Stomach (tissue), 8 donors: ENCODE measurements at regions not wholly inside any gene's neighbourhood (a gene's known extent, or its start where the extent isn't known, plus 50 kb on each side); places are given as distances from the start of the nearest gene placed in this dataset.

ENCODE experiments used
- DNase-seq, 2 donors: peaks; one replicate each; pipeline versions ENCODE4 v3.0.0 to v3.0.0-alpha.2; 2013 to 2019
- H3K27ac ChIP-seq, 5 donors: fragments of 200-600 bp in 4 of 5; sonication (generic) in 4 of 5; one replicate each; pipeline ENCODE4 v1.5.1; 2013 to 2019; ENCODE audit warnings: mild to moderate bottlenecking in 1 of 5, moderate library complexity in 1 of 5
- H3K27me3 ChIP-seq, 3 donors: fragments of 200-600 bp; sonication (generic); one replicate each; pipeline ENCODE4 v1.5.1; 2017 to 2019; ENCODE audit warnings: mixed run types in 1 of 3
- H3K36me3 ChIP-seq, 4 donors: fragments of 200-600 bp; sonication (generic); 1 replicate in 3 of 4; 2 replicates in 1 of 4; pipeline ENCODE4 v1.5.1; 2016 to 2019
- H3K4me1 ChIP-seq, 4 donors: fragments of 200-600 bp; sonication (generic); one replicate each; pipeline ENCODE4 v1.5.1; 2016 to 2019
- H3K4me3 ChIP-seq, 4 donors: fragments of 200-600 bp; sonication (generic) in 3 of 4; one replicate each; pipeline ENCODE4 v1.5.1; 2016 to 2019; ENCODE audit warnings: mild to moderate bottlenecking in 1 of 4
- H3K9me3 ChIP-seq, 4 donors: fragments of 200-600 bp; sonication (generic); one replicate each; pipeline ENCODE4 v1.5.1; 2016 to 2019
- CTCF ChIP-seq, 7 experiments: fragments of 450-650 bp in 4 of 7; fragments of 200-600 bp in 3 of 7; sonication (generic) in 3 of 7; IDR thresholded peaks; one replicate each; pipeline ENCODE4 v1.5.1; 2016 to 2019; ENCODE audit warnings: antibody characterized with exemption in 7 of 7, control low read depth in 2 of 7, mild to moderate bottlenecking in 1 of 7
- EP300 ChIP-seq: sonication (generic); formaldehyde crosslinking; IDR thresholded peaks from one replicate; pipeline ENCODE4 v1.6.1; 2017; ENCODE audit warnings: antibody characterized with exemption
- POLR2A ChIP-seq, 4 donors: fragments of 450-650 bp; IDR thresholded peaks; one replicate each; pipeline ENCODE4 v1.6.1; 2016; ENCODE audit warnings: antibody characterized with exemption in 4 of 4, control low read depth in 2 of 4, mild to moderate bottlenecking in 1 of 4, moderate library complexity in 1 of 4
- POLR2AphosphoS5 ChIP-seq, 3 donors: sonication (generic); formaldehyde crosslinking; IDR thresholded peaks; one replicate each; pipeline ENCODE4 v1.6.1; 2016; ENCODE audit warnings: antibody characterized with exemption in 3 of 3
- WGBS, 5 donors: extraction: QIAGEN DNeasy Blood & Tissue Kit in 3 of 5; methylation state at CpG; one replicate each; pipeline versions ENCODE4 v1.1.5 to v1.1.7; 2013 to 2018; 5-methylcytosine and 5-hydroxymethylcytosine counted together
- intact Hi-C: fragments of 100-400 bp; cut with DNase I; formaldehyde crosslinking; loops from one replicate; pipeline ENCODE4 v1.15.1; 2023; ENCODE audit warnings: low total_unique reads
- donor health status: healthy with polysubstance abuse.
- donor health status: Bipolar disorder and iron deficiency.
- donor health status: healthy.

- Histone ChIP-seq H3K9me3 (no peaks in the 10 kb centered on the region), H3K27me3 (no peaks in the 10 kb centered on the region), H3K4me3 (no peak overlapping the region), H3K4me1 (no peaks in the 10 kb centered on the region), H3K27ac (no peak overlapping the region), H3K36me3 (no peaks in the 10 kb centered on the region)
- no peak for DNase-seq
- WGBS, 5 donors: 75 to 89% (median 87%) methylated on average over 4 of the region's 4 CpGs
- intact Hi-C loops: no loop called here
- TF ChIP-seq EP300 (no peak), CTCF (IDR thresholded peaks at IDR 0.05) (no peak), POLR2AphosphoS5 (IDR thresholded peaks at IDR 0.05) (no peak), POLR2A (IDR thresholded peaks at IDR 0.05) (no peak)
These were observed 284.0 kb upstream of the VLDLR start for GRCh38 chr9:2337627-2338026.

- WGBS, 5 donors: 86 to 93% (median 89%) methylated on average over 4 of the region's 4 CpGs
- no peaks in the 10 kb centered on the region for H3K4me1 ChIP-seq
- no peak for DNase-seq
- intact Hi-C loops: no loop called here
- H3K4me3 ChIP-seq: no peak overlapping the region
- TF ChIP-seq CTCF (IDR thresholded peaks at IDR 0.05): no peak
- TF ChIP-seq EP300: no peak
- no peak for TF ChIP-seq POLR2A (IDR thresholded peaks at IDR 0.05)
- no peak for TF ChIP-seq POLR2AphosphoS5 (IDR thresholded peaks at IDR 0.05)
- no peaks in the 10 kb centered on the region for H3K27me3 ChIP-seq
- no peaks in the 10 kb centered on the region for H3K9me3 ChIP-seq
- H3K36me3 ChIP-seq: no peaks in the 10 kb centered on the region
- H3K27ac ChIP-seq: no peak overlapping the region
These were observed 282.7 kb upstream of the VLDLR start for GRCh38 chr9:2338777-2339365.

- intact Hi-C loops: no loop called here
- H3K4me3 ChIP-seq: no peak overlapping the region
These were observed 282.2 kb upstream of the VLDLR start for GRCh38 chr9:2339416-2339815.

DNA sequence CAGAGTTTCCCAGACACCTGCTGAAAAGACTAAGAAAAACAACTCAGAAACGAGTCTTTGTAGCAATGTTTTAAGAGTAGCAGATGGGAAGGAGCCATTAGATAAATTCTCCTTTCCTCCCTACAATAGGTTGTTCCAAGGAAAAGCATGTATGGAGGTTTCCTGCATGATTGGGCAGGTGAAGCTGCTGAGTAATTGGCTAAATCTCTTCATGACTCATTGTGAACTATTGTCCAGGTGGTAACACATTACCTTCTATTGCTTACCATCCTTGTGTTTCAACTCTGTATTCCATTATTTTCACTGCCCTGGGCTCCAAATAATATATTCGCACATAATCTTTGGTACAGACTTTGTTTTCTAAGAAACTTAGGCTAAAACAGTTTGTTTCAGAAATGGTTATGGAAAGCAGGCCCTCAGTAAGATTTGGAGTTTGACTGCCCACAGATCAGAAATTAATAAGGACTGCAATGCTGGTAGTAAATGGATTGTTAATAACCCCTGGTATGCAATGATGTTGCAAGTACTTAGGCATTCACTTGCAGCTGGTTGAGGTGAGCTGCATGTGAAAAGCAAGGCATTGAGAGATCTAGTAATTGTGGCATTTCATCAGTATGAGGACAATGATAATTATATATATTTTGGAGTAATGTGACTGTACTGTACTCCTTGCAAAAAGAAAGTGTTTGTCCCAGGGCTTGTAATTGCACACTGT is 281.4 kb upstream of the VLDLR start:
- Histone ChIP-seq H3K4me3 (no peak overlapping the region), H3K9me3 (no peaks in the 10 kb centered on the region), H3K4me1 (no peaks in the 10 kb centered on the region), H3K36me3 (no peaks in the 10 kb centered on the region), H3K27ac (no peak overlapping the region), H3K27me3 (no peaks in the 10 kb centered on the region)
- DNase-seq: no peak
- WGBS, 5 donors: 53 to 81% (median 78%) methylated on average over 2 of the region's 2 CpGs
- TF ChIP-seq POLR2AphosphoS5 (IDR thresholded peaks at IDR 0.05): no peak
- TF ChIP-seq CTCF (IDR thresholded peaks at IDR 0.05): no peak
- no peak for TF ChIP-seq POLR2A (IDR thresholded peaks at IDR 0.05)
- TF ChIP-seq EP300: no peak
- intact Hi-C loops: no loop called here

More at GRCh38 chr9:2339416-2339815, 282.2 kb upstream of the VLDLR start:
- WGBS, 5 donors: 81 to 91% (median 84%) methylated on average over 6 of the region's 6 CpGs
- Histone ChIP-seq H3K4me1 (no peaks in the 10 kb centered on the region), H3K36me3 (no peaks in the 10 kb centered on the region), H3K27me3 (no peaks in the 10 kb centered on the region), H3K27ac (no peak overlapping the region), H3K9me3 (no peaks in the 10 kb centered on the region)
- TF ChIP-seq EP300: no peak
- DNase-seq: no peak

- WGBS, 5 donors: 51 to 88% (median 67%) methylated on average over 3 of the region's 3 CpGs
- Histone ChIP-seq H3K9me3 (no peaks in the 10 kb centered on the region), H3K27ac (no peak overlapping the region), H3K27me3 (no peaks in the 10 kb centered on the region), H3K4me1 (no peaks in the 10 kb centered on the region), H3K4me3 (no peak overlapping the region), H3K36me3 (no peaks in the 10 kb centered on the region)
- intact Hi-C loops: no loop called here
- DNase-seq: no peak
- no peak for TF ChIP-seq POLR2AphosphoS5 (IDR thresholded peaks at IDR 0.05)
- TF ChIP-seq EP300: no peak
- TF ChIP-seq POLR2A (IDR thresholded peaks at IDR 0.05): no peak
- no peak for TF ChIP-seq CTCF (IDR thresholded peaks at IDR 0.05)
These were observed 280.5 kb upstream of the VLDLR start for GRCh38 chr9:2341126-2341525.
